ENCODE measurements at regions not wholly inside any gene's neighbourhood (a gene's known extent, or its start where the extent isn't known, plus 50 kb on each side); places are given as distances from the start of the nearest gene placed in this dataset.

DNA sequence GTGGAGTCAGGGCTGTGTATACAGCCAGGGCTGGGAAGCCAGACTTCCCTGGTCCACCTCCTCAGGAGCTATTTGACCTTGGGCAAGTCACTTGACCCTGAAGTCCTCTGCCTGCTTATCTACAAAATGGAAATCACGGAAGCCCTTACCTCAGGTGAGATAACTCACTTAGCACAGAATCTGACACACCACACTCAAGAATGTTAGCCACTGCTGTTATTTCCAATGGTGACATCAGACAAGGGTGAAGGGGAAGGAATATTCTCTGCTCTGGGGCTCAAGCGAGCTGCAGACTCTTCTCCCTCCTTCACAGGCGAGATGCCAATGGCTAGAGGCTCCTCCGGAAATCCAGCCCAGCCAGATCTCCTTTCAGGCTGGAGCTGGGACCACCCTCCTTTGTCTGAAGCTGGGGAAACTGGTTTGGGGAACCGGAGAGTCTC, 189.6 kb downstream of the HAUS1 start:
- DNase-seq (ENCODE audit: low spot score): peak; percentile 47

DNA sequence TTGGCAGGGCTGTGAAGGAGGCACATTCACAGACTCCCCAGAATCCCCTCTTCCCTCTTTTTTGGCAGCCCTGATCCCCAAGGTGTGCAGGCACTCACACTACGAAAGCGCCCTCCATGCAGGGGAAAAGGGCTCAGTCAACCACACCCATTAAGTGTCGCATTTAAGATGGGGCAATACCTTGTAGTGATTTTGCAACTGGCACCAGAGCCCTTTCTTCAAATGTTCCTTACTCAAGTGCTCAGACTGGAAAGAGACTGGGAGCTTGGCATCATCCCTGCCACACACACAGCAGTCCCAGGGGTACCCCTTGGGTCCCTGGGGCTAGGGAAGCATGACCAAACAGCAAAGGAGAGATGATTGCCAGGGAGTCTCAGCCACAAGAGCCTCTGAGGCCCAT, 190.1 kb downstream of the HAUS1 start:
- TF ChIP-seq, protein P1, sequence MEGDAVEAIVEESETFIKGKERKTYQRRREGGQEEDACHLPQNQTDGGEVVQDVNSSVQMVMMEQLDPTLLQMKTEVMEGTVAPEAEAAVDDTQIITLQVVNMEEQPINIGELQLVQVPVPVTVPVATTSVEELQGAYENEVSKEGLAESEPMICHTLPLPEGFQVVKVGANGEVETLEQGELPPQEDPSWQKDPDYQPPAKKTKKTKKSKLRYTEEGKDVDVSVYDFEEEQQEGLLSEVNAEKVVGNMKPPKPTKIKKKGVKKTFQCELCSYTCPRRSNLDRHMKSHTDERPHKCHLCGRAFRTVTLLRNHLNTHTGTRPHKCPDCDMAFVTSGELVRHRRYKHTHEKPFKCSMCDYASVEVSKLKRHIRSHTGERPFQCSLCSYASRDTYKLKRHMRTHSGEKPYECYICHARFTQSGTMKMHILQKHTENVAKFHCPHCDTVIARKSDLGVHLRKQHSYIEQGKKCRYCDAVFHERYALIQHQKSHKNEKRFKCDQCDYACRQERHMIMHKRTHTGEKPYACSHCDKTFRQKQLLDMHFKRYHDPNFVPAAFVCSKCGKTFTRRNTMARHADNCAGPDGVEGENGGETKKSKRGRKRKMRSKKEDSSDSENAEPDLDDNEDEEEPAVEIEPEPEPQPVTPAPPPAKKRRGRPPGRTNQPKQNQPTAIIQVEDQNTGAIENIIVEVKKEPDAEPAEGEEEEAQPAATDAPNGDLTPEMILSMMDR (IDR thresholded peaks at IDR 0.05; ENCODE audit: poor library complexity): no peak
- TF ChIP-seq EZH2 (IDR thresholded peaks at IDR 0.05; ENCODE audit: borderline replicate concordance) (no peak), EZH2phosphoT487 (IDR thresholded peaks at IDR 0.05; ENCODE audit: low read depth, severe bottlenecking, unreplicated experiment) (no peak)
- Histone ChIP-seq H4K20me1 (ENCODE audit: insufficient read depth, poor library complexity, severe bottlenecking) (no peaks in the 10 kb centered on the region), H3K36me3 (replicated peaks; ENCODE audit: insufficient read depth, low read depth) (no peaks in the 10 kb centered on the region), H2AFZ (no peak overlapping the region), H3K9me2 (replicated peaks; ENCODE audit: insufficient read depth) (no peaks in the 10 kb centered on the region), H3K9me3 (ENCODE audit: low read depth) (no peaks in the 10 kb centered on the region), H3K4me3 (no peak overlapping the region), H3K27me3 (no peaks in the 10 kb centered on the region), H3K79me2 (no peaks in the 10 kb centered on the region), H3K4me1 (ENCODE audit: insufficient read depth) (peaks cover 5% of the 10 kb centered on the region), H3K27ac (no peak overlapping the region), H3K4me2 (no peak overlapping the region)
- WGBS (ENCODE audit: low lambda C conversion rate, missing lambda C conversion rate): 90% methylated on average over 3 of the region's 3 CpGs
- no peak for DNase-seq (ENCODE audit: low spot score)

More for the DNA sequence above, 189.6 kb downstream of the HAUS1 start:
- Histone ChIP-seq H3K4me3 (no peak overlapping the region), H3K79me2 (no peaks in the 10 kb centered on the region), H2AFZ (no peak overlapping the region), H3K9me2 (replicated peaks; ENCODE audit: insufficient read depth) (no peaks in the 10 kb centered on the region), H3K27me3 (no peaks in the 10 kb centered on the region), H3K36me3 (replicated peaks; ENCODE audit: insufficient read depth, low read depth) (no peaks in the 10 kb centered on the region), H3K9me3 (ENCODE audit: low read depth) (no peaks in the 10 kb centered on the region), H3K4me2 (no peak overlapping the region), H3K27ac (no peak overlapping the region), H3K4me1 (ENCODE audit: insufficient read depth) (peaks cover 5% of the 10 kb centered on the region), H4K20me1 (ENCODE audit: insufficient read depth, poor library complexity, severe bottlenecking) (no peaks in the 10 kb centered on the region)
- TF ChIP-seq EZH2 (IDR thresholded peaks at IDR 0.05; ENCODE audit: borderline replicate concordance) (no peak), EZH2phosphoT487 (IDR thresholded peaks at IDR 0.05; ENCODE audit: low read depth, severe bottlenecking, unreplicated experiment) (no peak)
- TF ChIP-seq, protein P1 (IDR thresholded peaks at IDR 0.05; ENCODE audit: poor library complexity): no peak
- 40% methylated on average over 5 of the region's 5 CpGs for WGBS (ENCODE audit: low lambda C conversion rate, missing lambda C conversion rate)

DNA sequence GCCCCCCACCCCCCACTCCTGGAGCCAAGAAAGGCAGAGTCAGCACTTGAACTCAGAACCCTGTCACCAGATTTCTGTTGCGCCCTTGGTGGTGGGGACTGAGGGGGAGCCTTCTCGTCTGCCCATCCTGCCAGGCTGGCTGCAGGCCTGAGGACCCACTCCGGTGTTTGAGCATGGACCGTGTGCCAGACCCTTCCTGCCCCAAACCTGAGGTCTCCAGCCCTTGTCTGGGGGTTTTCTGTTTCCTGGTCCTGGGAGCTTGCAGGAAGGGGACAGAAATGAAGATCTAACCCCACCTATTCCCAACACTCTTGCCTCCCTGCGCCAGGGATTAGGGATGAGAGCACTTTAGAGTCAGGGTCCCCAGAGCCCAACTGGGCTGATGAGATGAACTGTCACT, 190.6 kb downstream of the HAUS1 start:
- H3K27me3 ChIP-seq: no peaks in the 10 kb centered on the region
- TF ChIP-seq EZH2 (IDR thresholded peaks at IDR 0.05; ENCODE audit: borderline replicate concordance): no peak
- TF ChIP-seq, protein P1 (IDR thresholded peaks at IDR 0.05; ENCODE audit: poor library complexity): no peak
- TF ChIP-seq EZH2phosphoT487 (IDR thresholded peaks at IDR 0.05; ENCODE audit: low read depth, severe bottlenecking, unreplicated experiment): no peak
- H3K79me2 ChIP-seq: no peaks in the 10 kb centered on the region
- H2AFZ ChIP-seq: no peak overlapping the region
- no peaks in the 10 kb centered on the region for H3K36me3 ChIP-seq (replicated peaks; ENCODE audit: insufficient read depth, low read depth)
- H3K4me3 ChIP-seq: no peak overlapping the region
- no peaks in the 10 kb centered on the region for H3K9me2 ChIP-seq (replicated peaks; ENCODE audit: insufficient read depth)
- H3K4me2 ChIP-seq: no peak overlapping the region
- no peaks in the 10 kb centered on the region for H4K20me1 ChIP-seq (ENCODE audit: insufficient read depth, poor library complexity, severe bottlenecking)
- WGBS (ENCODE audit: low lambda C conversion rate, missing lambda C conversion rate): 98% methylated on average over 5 of the region's 5 CpGs
- no peaks in the 10 kb centered on the region for H3K9me3 ChIP-seq (ENCODE audit: low read depth)
- DNase-seq (ENCODE audit: low spot score): no peak
- no peak overlapping the region for H3K27ac ChIP-seq
- peaks cover 5% of the 10 kb centered on the region for H3K4me1 ChIP-seq (ENCODE audit: insufficient read depth)

DNA sequence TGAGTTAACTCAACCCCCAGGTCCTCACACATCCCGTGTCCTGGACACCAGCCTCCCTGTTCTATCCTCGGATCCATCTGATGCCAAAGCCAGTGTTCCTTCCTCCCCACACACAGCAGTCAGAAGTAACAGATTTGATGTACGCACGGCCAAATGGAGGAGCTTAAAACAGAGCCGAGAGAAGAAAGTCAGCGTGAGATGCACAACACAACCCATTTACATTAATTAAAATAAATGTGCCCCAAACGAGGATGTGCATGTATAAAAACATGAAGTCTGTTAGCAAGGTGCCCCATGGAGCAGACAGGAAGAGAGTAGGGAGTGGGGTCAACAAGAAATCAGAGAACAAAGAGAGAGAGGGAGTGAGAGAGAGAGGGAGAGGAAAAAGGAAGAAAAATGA, 191.2 kb downstream of the HAUS1 start:
- Histone ChIP-seq H3K4me3 (no peak overlapping the region), H3K27me3 (no peaks in the 10 kb centered on the region), H3K36me3 (replicated peaks; ENCODE audit: insufficient read depth, low read depth) (no peaks in the 10 kb centered on the region), H4K20me1 (ENCODE audit: insufficient read depth, poor library complexity, severe bottlenecking) (no peaks in the 10 kb centered on the region), H2AFZ (no peak overlapping the region), H3K4me2 (no peak overlapping the region), H3K9me2 (replicated peaks; ENCODE audit: insufficient read depth) (no peaks in the 10 kb centered on the region), H3K9me3 (ENCODE audit: low read depth) (no peaks in the 10 kb centered on the region), H3K27ac (no peak overlapping the region), H3K4me1 (ENCODE audit: insufficient read depth) (peaks cover 5% of the 10 kb centered on the region), H3K79me2 (no peaks in the 10 kb centered on the region)
- DNase-seq (ENCODE audit: low spot score): no peak
- 83% methylated on average over 7 of the region's 7 CpGs for WGBS (ENCODE audit: low lambda C conversion rate, missing lambda C conversion rate)
- TF ChIP-seq EZH2 (IDR thresholded peaks at IDR 0.05; ENCODE audit: borderline replicate concordance): no peak
- TF ChIP-seq EZH2phosphoT487 (IDR thresholded peaks at IDR 0.05; ENCODE audit: low read depth, severe bottlenecking, unreplicated experiment): no peak

All from hepatocyte (in vitro differentiated cells).